Neural cell (in vitro differentiated cells): ENCODE measurements at regions not wholly inside any gene's neighbourhood (a gene's known extent, or its start where the extent isn't known, plus 50 kb on each side); places are given as distances from the start of the nearest gene placed in this dataset.

Experiments used
- H2AFZ ChIP-seq: fragments of 200-600, 300-800 bp; sonication (generic), shearing (Covaris generic); 2 replicates; pipeline ENCODE4 v1.6.0; 2014; ENCODE audit warnings: low read depth, mild to moderate bottlenecking, antibody characterized with exemption, low read length, moderate library complexity
- H3F3A ChIP-seq: fragments of 200-600 bp; shearing (Covaris generic); 2 replicates; pipeline ENCODE4 v1.6.1; 2016; ENCODE audit warnings: mild to moderate bottlenecking, moderate library complexity, mixed read lengths, antibody characterized with exemption, low read length; ENCODE audit not compliant: insufficient read depth, poor library complexity, severe bottlenecking
- H3K27ac ChIP-seq: fragments of 200-600, 300-800 bp; sonication (generic), shearing (Covaris generic); 2 replicates; pipeline ENCODE4 v1.5.1; 2014; ENCODE audit warnings: mild to moderate bottlenecking, low read length, moderate library complexity
- H3K27me3 ChIP-seq: fragments of 300-800, 200-600 bp; sonication (generic), shearing (Covaris generic); 2 replicates; pipeline ENCODE4 v1.6.0; 2014; ENCODE audit warnings: mild to moderate bottlenecking, low read depth, low read length, moderate library complexity; ENCODE audit not compliant: insufficient read depth
- H3K36me3 ChIP-seq: fragments of 300-800, 200-600 bp; sonication (generic), shearing (Covaris generic); 2 replicates; pipeline ENCODE4 v1.5.1; 2014; ENCODE audit warnings: mild to moderate bottlenecking, antibody characterized with exemption, low read length, moderate library complexity; ENCODE audit not compliant: insufficient read depth
- H3K4me2 ChIP-seq: fragments of 300-800, 200-600 bp; sonication (generic), shearing (Covaris generic); 2 replicates; pipeline ENCODE4 v1.6.0; 2014; ENCODE audit warnings: mild to moderate bottlenecking, low read length
- H3K4me3 ChIP-seq: fragments of 300-800, 200-600 bp; sonication (generic), shearing (Covaris generic); 2 replicates; pipeline ENCODE4 v1.5.1; 2014; ENCODE audit warnings: mild to moderate bottlenecking, low read length, moderate library complexity
- H3K79me2 ChIP-seq: fragments of 200-600 bp; shearing (Covaris generic); replicated peaks from 2 replicates; pipeline ENCODE4 v1.6.0; 2014; ENCODE audit warnings: mild to moderate bottlenecking, low read length, moderate library complexity; ENCODE audit not compliant: insufficient read depth
- H3K9ac ChIP-seq: fragments of 300-800, 200-600 bp; sonication (generic), shearing (Covaris generic); 2 replicates; pipeline ENCODE4 v1.6.1; 2016; ENCODE audit warnings: mild to moderate bottlenecking, low read length, mixed read lengths
- H3K9me2 ChIP-seq: fragments of 200-600 bp; shearing (Covaris generic); 2 replicates; pipeline ENCODE4 v1.6.1; 2016; ENCODE audit warnings: mild to moderate bottlenecking, low read length, mixed read lengths; ENCODE audit not compliant: insufficient read depth
- H3K9me3 ChIP-seq: fragments of 200-600, 300-800 bp; sonication (generic), shearing (Covaris generic); 2 replicates; pipeline ENCODE4 v1.6.1; 2016; ENCODE audit warnings: mild to moderate bottlenecking, mixed run types, low read length, moderate library complexity, mixed read lengths
- H4K20me1 ChIP-seq: fragments of 200-600 bp; shearing (Covaris generic); 2 replicates; pipeline ENCODE4 v1.6.1; 2016; ENCODE audit warnings: mild to moderate bottlenecking, mixed run types; ENCODE audit not compliant: insufficient read depth
- EP300 ChIP-seq: fragments of 450-650 bp; conservative IDR thresholded peaks from 2 replicates; pipeline ENCODE4 v1.6.1; 2014; ENCODE audit warnings: antibody characterized with exemption, mild to moderate bottlenecking, moderate library complexity; ENCODE audit not compliant: poor library complexity, severe bottlenecking
- EZH2 ChIP-seq: fragments of 200-600, 300-800 bp; shearing (Covaris generic), sonication (generic); IDR thresholded peaks from 2 replicates; pipeline ENCODE4 v1.6.1; 2014; ENCODE audit warnings: antibody characterized with exemption, low read length, borderline replicate concordance, mild to moderate bottlenecking; ENCODE audit not compliant: insufficient read depth, poor library complexity, severe bottlenecking
- MXI1 ChIP-seq: fragments of 450-650 bp; conservative IDR thresholded peaks from 2 replicates; pipeline ENCODE4 v1.6.1; 2014; ENCODE audit warnings: antibody characterized with exemption, mild to moderate bottlenecking; ENCODE audit not compliant: poor library complexity, severe bottlenecking
- POLR2AphosphoS5 ChIP-seq: IDR thresholded peaks from 2 replicates; pipeline ENCODE4 v1.6.1; 2012
- RAD21 ChIP-seq: fragments of 450-650 bp; conservative IDR thresholded peaks from 2 replicates; pipeline ENCODE4 v1.6.1; 2014; ENCODE audit warnings: antibody characterized with exemption, mild to moderate bottlenecking, moderate library complexity
- REST ChIP-seq: IDR thresholded peaks from 2 replicates; pipeline ENCODE4 v1.6.1; 2012; ENCODE audit warnings: borderline replicate concordance
- SMC3 ChIP-seq: fragments of 450-650 bp; conservative IDR thresholded peaks from 2 replicates; pipeline ENCODE4 v1.6.1; 2014; ENCODE audit warnings: antibody characterized with exemption, mild to moderate bottlenecking, moderate library complexity; ENCODE audit not compliant: poor library complexity
- TAF1 ChIP-seq: IDR thresholded peaks from 2 replicates; pipeline ENCODE4 v1.6.1; 2012; ENCODE audit warnings: low read depth
- TF ChIP-seq, protein P1 (sequence below): fragments of 450-650 bp; IDR thresholded peaks from 2 replicates; pipeline ENCODE4 v1.5.1; 2014; ENCODE audit warnings: antibody characterized with exemption, mild to moderate bottlenecking, moderate library complexity; ENCODE audit not compliant: poor library complexity, severe bottlenecking

GRCh38 chr4:180751009-180751408, 1492.2 kb upstream of the TENM3 start:
- no peak overlapping the region for H3K9ac ChIP-seq
- no peak overlapping the region for H2AFZ ChIP-seq
- no peaks in the 10 kb centered on the region for H3K36me3 ChIP-seq
- H3K27me3 ChIP-seq = no peaks in the 10 kb centered on the region
- no peaks in the 10 kb centered on the region for H3F3A ChIP-seq
- no peak overlapping the region for H3K4me2 ChIP-seq
- no peak overlapping the region for H3K4me3 ChIP-seq
- no peaks in the 10 kb centered on the region for H3K79me2 ChIP-seq
- H4K20me1 ChIP-seq = no peaks in the 10 kb centered on the region
- H3K9me3 ChIP-seq = peaks cover 7% of the 10 kb centered on the region
- H3K9me2 ChIP-seq = no peaks in the 10 kb centered on the region
- no peak for TF ChIP-seq POLR2AphosphoS5
- no peak for TF ChIP-seq RAD21
- TF ChIP-seq EP300 = no peak
- TF ChIP-seq REST = no peak
- TF ChIP-seq SMC3 = no peak
- H3K27ac ChIP-seq = no peak overlapping the region

GRCh38 chr4:180757927-180758326, 1485.3 kb upstream of the TENM3 start:
- Histone ChIP-seq H3K4me2 (no peak overlapping the region), H3K27me3 (no peaks in the 10 kb centered on the region), H3K9me2 (no peaks in the 10 kb centered on the region), H3K79me2 (no peaks in the 10 kb centered on the region), H3K4me3 (no peak overlapping the region), H3K9me3 (peaks cover 3% of the 10 kb centered on the region), H3K27ac (no peak overlapping the region), H3K9ac (no peak overlapping the region), H2AFZ (no peak overlapping the region), H3K36me3 (no peaks in the 10 kb centered on the region), H3F3A (no peaks in the 10 kb centered on the region), H4K20me1 (no peaks in the 10 kb centered on the region)
- TF ChIP-seq EP300 = no peak
- no peak for TF ChIP-seq RAD21
- TF ChIP-seq, protein P1, sequence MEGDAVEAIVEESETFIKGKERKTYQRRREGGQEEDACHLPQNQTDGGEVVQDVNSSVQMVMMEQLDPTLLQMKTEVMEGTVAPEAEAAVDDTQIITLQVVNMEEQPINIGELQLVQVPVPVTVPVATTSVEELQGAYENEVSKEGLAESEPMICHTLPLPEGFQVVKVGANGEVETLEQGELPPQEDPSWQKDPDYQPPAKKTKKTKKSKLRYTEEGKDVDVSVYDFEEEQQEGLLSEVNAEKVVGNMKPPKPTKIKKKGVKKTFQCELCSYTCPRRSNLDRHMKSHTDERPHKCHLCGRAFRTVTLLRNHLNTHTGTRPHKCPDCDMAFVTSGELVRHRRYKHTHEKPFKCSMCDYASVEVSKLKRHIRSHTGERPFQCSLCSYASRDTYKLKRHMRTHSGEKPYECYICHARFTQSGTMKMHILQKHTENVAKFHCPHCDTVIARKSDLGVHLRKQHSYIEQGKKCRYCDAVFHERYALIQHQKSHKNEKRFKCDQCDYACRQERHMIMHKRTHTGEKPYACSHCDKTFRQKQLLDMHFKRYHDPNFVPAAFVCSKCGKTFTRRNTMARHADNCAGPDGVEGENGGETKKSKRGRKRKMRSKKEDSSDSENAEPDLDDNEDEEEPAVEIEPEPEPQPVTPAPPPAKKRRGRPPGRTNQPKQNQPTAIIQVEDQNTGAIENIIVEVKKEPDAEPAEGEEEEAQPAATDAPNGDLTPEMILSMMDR = no peak
- TF ChIP-seq TAF1 = no peak
- no peak for TF ChIP-seq MXI1
- no peak for TF ChIP-seq REST
- no peak for TF ChIP-seq SMC3
- no peak for TF ChIP-seq POLR2AphosphoS5
- no peak for TF ChIP-seq EZH2
